Panc1 (cell line): ENCODE measurements at regions not wholly inside any gene's neighbourhood (a gene's known extent, or its start where the extent isn't known, plus 50 kb on each side); places are given as distances from the start of the nearest gene placed in this dataset.

ENCODE experiments used
- ATAC-seq: fragments of 200-7000 bp; cut with Tn5 transposase; 2 replicates; pipeline ENCODE4 v1.9.1; 2020; ENCODE audit warnings: mild to moderate bottlenecking, moderate library complexity
- BruUV-seq: library from RNA; stranded (reverse); fragments of 400-500 nt; replicated peaks from 2 replicates; lab custom pipeline; 2021; lab: Mats Ljungman, UMichigan
- CTCF ChIA-PET: fragments of 300-600 bp; sonication (Branson Sonifier 250); formaldehyde crosslinking; loops from one replicate; lab custom pipeline; 2022; ENCODE audit warnings: antibody characterized with exemption; lab: Charles Lee
- POLR2A ChIA-PET: fragments of 300-600 bp; sonication (Branson Sonifier 250); formaldehyde crosslinking; loops from one replicate; lab custom pipeline; 2022; ENCODE audit warnings: antibody characterized with exemption; lab: Charles Lee
- DNase-seq: peaks from one replicate; pipeline ENCODE4 v3.0.0-alpha.2; 2010; ENCODE audit warnings: low read depth, low spot score
- H3K27ac ChIP-seq: 2 replicates; pipeline ENCODE4 v1.5.1; 2011; ENCODE audit warnings: mild to moderate bottlenecking, low read length, inconsistent platforms
- H3K27me3 ChIP-seq: fragments of 200-500 bp; sonication (Bioruptor generic); 2 replicates; pipeline ENCODE4 v1.6.0; 2014; ENCODE audit warnings: low read length, inconsistent platforms; ENCODE audit not compliant: control insufficient read depth, insufficient read depth
- H3K36me3 ChIP-seq: fragments of 200-500 bp; sonication (Bioruptor generic); 2 replicates; pipeline ENCODE4 v1.5.1; 2014; ENCODE audit warnings: inconsistent platforms, mild to moderate bottlenecking, low read length, moderate library complexity; ENCODE audit not compliant: control insufficient read depth, insufficient read depth
- H3K4me1 ChIP-seq: 2 replicates; pipeline ENCODE4 v1.5.1; 2011; ENCODE audit warnings: inconsistent platforms, mild to moderate bottlenecking, low read length, moderate library complexity; ENCODE audit not compliant: control insufficient read depth, insufficient read depth
- H3K4me3 ChIP-seq, 2 experiments: 2 replicates each; pipeline ENCODE4 v1.5.1; 2011 to 2012; ENCODE audit warnings: low read depth in 2 of 2, low read length in 2 of 2, mild to moderate bottlenecking in 2 of 2, inconsistent platforms in 1 of 2, moderate library complexity in 1 of 2
- H3K9me3 ChIP-seq: fragments of 200-500 bp; sonication (Bioruptor generic); 2 replicates; pipeline ENCODE4 v1.5.1; 2014; ENCODE audit warnings: low read depth, mild to moderate bottlenecking, inconsistent platforms, low read length, moderate library complexity; ENCODE audit not compliant: control insufficient read depth, insufficient read depth
- POLR2AphosphoS5 ChIP-seq: IDR thresholded peaks from 2 replicates; pipeline ENCODE4 v1.6.1; 2012; ENCODE audit warnings: mild to moderate bottlenecking, low read depth, low read length, moderate library complexity
- SIN3A ChIP-seq: IDR thresholded peaks from 2 replicates; pipeline ENCODE4 v1.6.1; 2012; ENCODE audit warnings: low read depth, mild to moderate bottlenecking, low read length, moderate library complexity, borderline replicate concordance; ENCODE audit not compliant: insufficient read depth
- TCF7L2 ChIP-seq: IDR thresholded peaks from 2 replicates; pipeline ENCODE4 v1.6.1; 2011; ENCODE audit warnings: mild to moderate bottlenecking, low read depth, low read length, inconsistent platforms
- in situ Hi-C: cut with HindIII; loops from 2 replicates; pipeline ENCODE4 v1.10.0; 2016; ENCODE audit warnings: low sequenced_read_pairs, low pct_unique_long_range_greater_than_20kb
- intact Hi-C: fragments of 100-400 bp; cut with micrococcal nuclease; formaldehyde crosslinking; loops from one replicate; pipeline ENCODE4 v1.10.0; 2022; ENCODE audit not compliant: unreplicated experiment
- TF ChIP-seq, protein P1 (sequence below), 2 experiments: IDR thresholded peaks; 2 replicates each; pipeline ENCODE4 v1.6.1; 2011 to 2012; ENCODE audit warnings: low read depth in 2 of 2, control low read depth in 1 of 2, low read length in 1 of 2, mild to moderate bottlenecking in 1 of 2, moderate library complexity in 1 of 2; ENCODE audit not compliant: insufficient read depth in 1 of 2
- TF ChIP-seq, protein P2 (sequence below): fragments of 450-650 bp; IDR thresholded peaks from 2 replicates; pipeline ENCODE4 v1.5.1; 2017; ENCODE audit warnings: mild to moderate bottlenecking

DNA sequence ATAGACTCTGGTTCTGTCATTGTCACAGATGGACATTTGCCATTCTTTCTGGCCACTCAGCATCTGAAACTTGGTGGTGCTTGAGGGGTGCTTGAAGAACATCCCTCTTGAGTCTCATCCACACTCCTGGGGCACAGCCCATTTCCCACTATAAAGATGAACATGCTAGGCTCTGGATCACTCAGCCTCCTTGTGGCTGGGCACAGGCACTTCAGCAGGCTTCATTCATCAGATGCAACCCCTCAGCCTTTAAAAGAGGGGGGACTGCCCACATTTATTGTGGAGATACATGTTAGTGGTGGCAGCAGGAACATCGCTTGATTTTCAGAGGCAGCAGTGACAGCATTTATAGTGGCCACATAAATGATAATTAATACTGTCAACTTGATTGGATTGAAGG, 124.7 kb upstream of the NIPBL start:
- Histone ChIP-seq H3K27ac (no peak overlapping the region), H3K9me3 (no peaks in the 10 kb centered on the region), H3K4me1 (no peaks in the 10 kb centered on the region), H3K4me3 (no peak overlapping the region), H3K36me3 (no peaks in the 10 kb centered on the region), H3K27me3 (peaks cover 30% of the 10 kb centered on the region)
- in situ Hi-C loops = no loop called here
- intact Hi-C loops = no loop called here
- ChIA-PET CTCF (no interaction called here), POLR2A (no interaction called here)
- no TSS peak for BruUV-seq
- no peak for DNase-seq
- TF ChIP-seq POLR2AphosphoS5 (no peak), TCF7L2 (no peak), SIN3A (no peak)
- TF ChIP-seq, protein P1, sequence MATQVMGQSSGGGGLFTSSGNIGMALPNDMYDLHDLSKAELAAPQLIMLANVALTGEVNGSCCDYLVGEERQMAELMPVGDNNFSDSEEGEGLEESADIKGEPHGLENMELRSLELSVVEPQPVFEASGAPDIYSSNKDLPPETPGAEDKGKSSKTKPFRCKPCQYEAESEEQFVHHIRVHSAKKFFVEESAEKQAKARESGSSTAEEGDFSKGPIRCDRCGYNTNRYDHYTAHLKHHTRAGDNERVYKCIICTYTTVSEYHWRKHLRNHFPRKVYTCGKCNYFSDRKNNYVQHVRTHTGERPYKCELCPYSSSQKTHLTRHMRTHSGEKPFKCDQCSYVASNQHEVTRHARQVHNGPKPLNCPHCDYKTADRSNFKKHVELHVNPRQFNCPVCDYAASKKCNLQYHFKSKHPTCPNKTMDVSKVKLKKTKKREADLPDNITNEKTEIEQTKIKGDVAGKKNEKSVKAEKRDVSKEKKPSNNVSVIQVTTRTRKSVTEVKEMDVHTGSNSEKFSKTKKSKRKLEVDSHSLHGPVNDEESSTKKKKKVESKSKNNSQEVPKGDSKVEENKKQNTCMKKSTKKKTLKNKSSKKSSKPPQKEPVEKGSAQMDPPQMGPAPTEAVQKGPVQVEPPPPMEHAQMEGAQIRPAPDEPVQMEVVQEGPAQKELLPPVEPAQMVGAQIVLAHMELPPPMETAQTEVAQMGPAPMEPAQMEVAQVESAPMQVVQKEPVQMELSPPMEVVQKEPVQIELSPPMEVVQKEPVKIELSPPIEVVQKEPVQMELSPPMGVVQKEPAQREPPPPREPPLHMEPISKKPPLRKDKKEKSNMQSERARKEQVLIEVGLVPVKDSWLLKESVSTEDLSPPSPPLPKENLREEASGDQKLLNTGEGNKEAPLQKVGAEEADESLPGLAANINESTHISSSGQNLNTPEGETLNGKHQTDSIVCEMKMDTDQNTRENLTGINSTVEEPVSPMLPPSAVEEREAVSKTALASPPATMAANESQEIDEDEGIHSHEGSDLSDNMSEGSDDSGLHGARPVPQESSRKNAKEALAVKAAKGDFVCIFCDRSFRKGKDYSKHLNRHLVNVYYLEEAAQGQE (IDR thresholded peaks at IDR 0.05; ENCODE audit: insufficient read depth in 1 of 2, low read depth in 2 of 2, low read length in 1 of 2) = no peak
- TF ChIP-seq, protein P2, sequence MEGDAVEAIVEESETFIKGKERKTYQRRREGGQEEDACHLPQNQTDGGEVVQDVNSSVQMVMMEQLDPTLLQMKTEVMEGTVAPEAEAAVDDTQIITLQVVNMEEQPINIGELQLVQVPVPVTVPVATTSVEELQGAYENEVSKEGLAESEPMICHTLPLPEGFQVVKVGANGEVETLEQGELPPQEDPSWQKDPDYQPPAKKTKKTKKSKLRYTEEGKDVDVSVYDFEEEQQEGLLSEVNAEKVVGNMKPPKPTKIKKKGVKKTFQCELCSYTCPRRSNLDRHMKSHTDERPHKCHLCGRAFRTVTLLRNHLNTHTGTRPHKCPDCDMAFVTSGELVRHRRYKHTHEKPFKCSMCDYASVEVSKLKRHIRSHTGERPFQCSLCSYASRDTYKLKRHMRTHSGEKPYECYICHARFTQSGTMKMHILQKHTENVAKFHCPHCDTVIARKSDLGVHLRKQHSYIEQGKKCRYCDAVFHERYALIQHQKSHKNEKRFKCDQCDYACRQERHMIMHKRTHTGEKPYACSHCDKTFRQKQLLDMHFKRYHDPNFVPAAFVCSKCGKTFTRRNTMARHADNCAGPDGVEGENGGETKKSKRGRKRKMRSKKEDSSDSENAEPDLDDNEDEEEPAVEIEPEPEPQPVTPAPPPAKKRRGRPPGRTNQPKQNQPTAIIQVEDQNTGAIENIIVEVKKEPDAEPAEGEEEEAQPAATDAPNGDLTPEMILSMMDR = no peak
- no peak for ATAC-seq

DNA sequence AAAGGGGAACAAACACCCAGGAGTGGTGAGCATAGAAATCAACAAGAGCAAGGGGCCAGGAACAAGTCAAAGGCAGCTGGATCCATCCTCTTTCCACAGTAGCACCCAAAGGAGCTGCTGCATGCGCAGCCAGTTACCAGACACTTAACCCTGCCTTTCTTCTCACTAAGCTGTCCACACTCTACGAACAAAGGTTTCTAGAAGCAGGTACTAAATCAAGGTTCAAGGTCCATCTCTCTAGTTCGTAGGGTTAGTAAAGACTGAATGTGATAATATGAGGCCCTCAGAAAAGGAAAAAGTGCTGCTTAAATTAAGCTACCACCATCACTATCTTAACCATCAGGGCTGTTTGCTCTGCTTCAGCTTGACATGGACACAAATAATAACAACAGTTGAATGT, 121.2 kb upstream of the NIPBL start:
- no TSS peak for BruUV-seq
- ChIA-PET CTCF (interaction anchor here (0.6 kb wide), 1 partner anchor 337 kb away, joined by 3 read pairs; no protein-coding TSS in a partner anchor), POLR2A (no interaction called here)
- in situ Hi-C loops = no loop called here
- Histone ChIP-seq H3K4me3 (no peak overlapping the region), H3K27ac (no peak overlapping the region), H3K27me3 (peaks cover 21% of the 10 kb centered on the region), H3K9me3 (no peaks in the 10 kb centered on the region), H3K4me1 (no peaks in the 10 kb centered on the region), H3K36me3 (no peaks in the 10 kb centered on the region)
- TF ChIP-seq SIN3A = no peak
- no peak for TF ChIP-seq TCF7L2
- TF ChIP-seq, protein P1 (IDR thresholded peaks at IDR 0.05; ENCODE audit: insufficient read depth in 1 of 2, low read depth in 2 of 2, low read length in 1 of 2) = no peak
- TF ChIP-seq, protein P2 = no peak
- TF ChIP-seq POLR2AphosphoS5 = no peak
- intact Hi-C loops = no loop called here
- no peak for ATAC-seq
- no peak for DNase-seq
